PFSK-1 (cell line): ENCODE measurements at regions not wholly inside any gene's neighbourhood (a gene's known extent, or its start where the extent isn't known, plus 50 kb on each side); places are given as distances from the start of the nearest gene placed in this dataset.

Experiments
- FOXP2 ChIP-seq: optimal IDR thresholded peaks from 2 replicates; pipeline ENCODE3; 2011; ENCODE audit warnings: borderline replicate concordance, control low read depth, inconsistent platforms; ENCODE audit not compliant: insufficient read depth; ENCODE audit errors: extremely low read length, extremely low read depth
- POLR2AphosphoS5 ChIP-seq: IDR thresholded peaks from 2 replicates; pipeline ENCODE4 v1.6.1; 2012; ENCODE audit warnings: low read depth, mild to moderate bottlenecking, control low read depth, low read length, moderate library complexity
- SIN3A ChIP-seq: IDR thresholded peaks from 2 replicates; pipeline ENCODE4 v1.6.1; 2012; ENCODE audit warnings: mild to moderate bottlenecking, low read length, moderate library complexity, borderline replicate concordance; ENCODE audit not compliant: insufficient read depth
- TAF1 ChIP-seq: IDR thresholded peaks from 2 replicates; pipeline ENCODE4 v1.6.1; 2012; ENCODE audit warnings: low read length, control low read depth, borderline replicate concordance; ENCODE audit not compliant: insufficient read depth
- TF ChIP-seq, protein P1 (sequence below), 2 experiments: IDR thresholded peaks; 2 replicates each; pipeline versions ENCODE4 v1.6.1 to v1.8.0; 2011 to 2012; ENCODE audit warnings: low read depth in 2 of 2, low read length in 2 of 2, control low read depth in 1 of 2, inconsistent platforms in 1 of 2, mild to moderate bottlenecking in 1 of 2, moderate library complexity in 1 of 2; ENCODE audit not compliant: insufficient read depth in 1 of 2

DNA sequence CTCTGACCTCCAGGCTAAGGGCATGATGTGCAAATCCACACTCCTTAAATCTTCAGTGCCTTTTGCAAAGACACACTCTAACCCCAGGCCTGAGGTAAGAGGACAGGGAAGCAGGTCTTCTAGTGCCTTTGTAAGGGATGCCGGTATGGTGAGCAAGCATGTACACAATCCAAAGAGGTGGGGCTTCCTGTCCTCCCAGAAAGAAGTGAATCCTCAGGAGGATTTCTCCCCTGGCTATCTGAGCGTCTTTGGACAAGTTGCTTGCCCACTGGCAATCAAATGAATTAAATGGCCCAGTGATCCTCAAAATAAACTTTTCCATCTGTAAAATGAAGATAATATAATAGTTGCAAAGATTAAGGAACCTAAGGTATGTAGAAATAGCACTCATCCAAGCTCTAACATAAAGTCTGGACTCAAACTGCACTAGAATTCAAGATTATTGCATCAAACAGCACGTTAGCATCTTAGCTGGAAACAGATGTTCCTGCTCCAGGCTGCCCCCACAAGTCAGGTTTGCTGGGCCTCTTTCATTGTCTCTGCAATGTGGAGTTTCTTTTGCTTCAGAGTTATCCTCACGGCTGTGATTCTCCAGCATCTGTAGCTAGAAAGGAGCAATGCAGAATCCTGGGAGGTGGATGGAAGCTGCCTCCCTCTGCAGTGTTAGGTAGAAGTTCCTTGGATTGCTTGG is 249.6 kb downstream of the TSHZ3 start:
- no peak for TF ChIP-seq SIN3A
- no peak for TF ChIP-seq FOXP2
- TF ChIP-seq POLR2AphosphoS5, result no peak
- TF ChIP-seq, protein P1, sequence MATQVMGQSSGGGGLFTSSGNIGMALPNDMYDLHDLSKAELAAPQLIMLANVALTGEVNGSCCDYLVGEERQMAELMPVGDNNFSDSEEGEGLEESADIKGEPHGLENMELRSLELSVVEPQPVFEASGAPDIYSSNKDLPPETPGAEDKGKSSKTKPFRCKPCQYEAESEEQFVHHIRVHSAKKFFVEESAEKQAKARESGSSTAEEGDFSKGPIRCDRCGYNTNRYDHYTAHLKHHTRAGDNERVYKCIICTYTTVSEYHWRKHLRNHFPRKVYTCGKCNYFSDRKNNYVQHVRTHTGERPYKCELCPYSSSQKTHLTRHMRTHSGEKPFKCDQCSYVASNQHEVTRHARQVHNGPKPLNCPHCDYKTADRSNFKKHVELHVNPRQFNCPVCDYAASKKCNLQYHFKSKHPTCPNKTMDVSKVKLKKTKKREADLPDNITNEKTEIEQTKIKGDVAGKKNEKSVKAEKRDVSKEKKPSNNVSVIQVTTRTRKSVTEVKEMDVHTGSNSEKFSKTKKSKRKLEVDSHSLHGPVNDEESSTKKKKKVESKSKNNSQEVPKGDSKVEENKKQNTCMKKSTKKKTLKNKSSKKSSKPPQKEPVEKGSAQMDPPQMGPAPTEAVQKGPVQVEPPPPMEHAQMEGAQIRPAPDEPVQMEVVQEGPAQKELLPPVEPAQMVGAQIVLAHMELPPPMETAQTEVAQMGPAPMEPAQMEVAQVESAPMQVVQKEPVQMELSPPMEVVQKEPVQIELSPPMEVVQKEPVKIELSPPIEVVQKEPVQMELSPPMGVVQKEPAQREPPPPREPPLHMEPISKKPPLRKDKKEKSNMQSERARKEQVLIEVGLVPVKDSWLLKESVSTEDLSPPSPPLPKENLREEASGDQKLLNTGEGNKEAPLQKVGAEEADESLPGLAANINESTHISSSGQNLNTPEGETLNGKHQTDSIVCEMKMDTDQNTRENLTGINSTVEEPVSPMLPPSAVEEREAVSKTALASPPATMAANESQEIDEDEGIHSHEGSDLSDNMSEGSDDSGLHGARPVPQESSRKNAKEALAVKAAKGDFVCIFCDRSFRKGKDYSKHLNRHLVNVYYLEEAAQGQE (IDR thresholded peaks at IDR 0.05; ENCODE audit: insufficient read depth in 1 of 2, low read depth in 2 of 2, low read length in 2 of 2), result no peak
- TF ChIP-seq TAF1, result no peak

DNA sequence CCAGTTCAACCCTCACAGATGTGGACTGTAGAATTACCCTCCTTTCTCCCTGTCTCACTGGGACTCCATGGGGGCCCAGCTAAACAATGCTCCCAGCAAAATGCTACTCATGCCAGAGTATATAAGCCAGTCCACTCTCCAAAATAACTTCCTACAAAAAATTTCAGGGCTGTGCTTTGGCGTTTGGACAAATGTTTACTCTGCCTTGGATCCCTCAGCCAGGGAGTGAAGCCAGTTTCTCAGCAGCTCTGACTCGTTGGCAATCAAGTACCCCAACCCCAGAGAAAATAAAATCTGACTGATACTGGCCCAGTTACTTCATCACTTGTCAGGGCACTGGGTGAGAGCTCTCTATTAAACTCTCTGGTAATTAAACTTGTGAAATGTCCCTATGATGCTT is 250.4 kb downstream of the TSHZ3 start:
- TF ChIP-seq POLR2AphosphoS5 (no peak), TAF1 (no peak), FOXP2 (no peak), SIN3A (no peak)
- TF ChIP-seq, protein P1 (IDR thresholded peaks at IDR 0.05; ENCODE audit: insufficient read depth in 1 of 2, low read depth in 2 of 2, low read length in 2 of 2), result no peak

DNA sequence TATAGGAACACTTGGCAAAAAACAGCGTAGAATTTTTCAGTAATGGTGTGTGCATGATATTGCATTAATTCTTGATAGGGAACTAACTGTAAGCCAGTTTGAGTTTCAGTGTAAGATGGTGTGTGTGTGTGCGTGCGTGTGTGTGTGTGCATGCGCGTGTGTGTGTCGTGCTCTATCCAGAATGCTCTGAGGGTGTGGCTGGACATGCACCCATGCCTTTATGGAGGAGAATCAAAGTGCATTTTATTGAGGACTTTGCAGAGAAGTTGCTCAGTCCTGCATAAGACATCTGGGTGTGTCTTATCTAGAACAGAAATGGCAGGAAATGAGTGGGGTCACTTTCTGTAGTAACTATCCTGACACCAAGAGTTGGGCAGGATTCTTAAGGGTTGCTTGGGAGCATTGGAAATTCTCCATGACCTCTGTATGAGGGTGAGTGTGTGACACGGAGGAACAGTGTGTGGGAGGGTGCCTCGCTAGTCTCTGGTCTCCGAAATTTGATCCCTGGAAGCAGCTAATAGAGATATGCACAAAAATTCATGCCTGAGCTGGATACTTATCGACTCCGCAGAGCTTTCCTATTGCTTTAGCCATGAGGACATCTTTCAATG is 252.2 kb downstream of the TSHZ3 start:
- TF ChIP-seq, protein P1 (IDR thresholded peaks at IDR 0.05; ENCODE audit: insufficient read depth in 1 of 2, low read depth in 2 of 2, low read length in 2 of 2), result no peak
- TF ChIP-seq TAF1 (no peak), SIN3A (no peak), FOXP2 (no peak), POLR2AphosphoS5 (no peak)

DNA sequence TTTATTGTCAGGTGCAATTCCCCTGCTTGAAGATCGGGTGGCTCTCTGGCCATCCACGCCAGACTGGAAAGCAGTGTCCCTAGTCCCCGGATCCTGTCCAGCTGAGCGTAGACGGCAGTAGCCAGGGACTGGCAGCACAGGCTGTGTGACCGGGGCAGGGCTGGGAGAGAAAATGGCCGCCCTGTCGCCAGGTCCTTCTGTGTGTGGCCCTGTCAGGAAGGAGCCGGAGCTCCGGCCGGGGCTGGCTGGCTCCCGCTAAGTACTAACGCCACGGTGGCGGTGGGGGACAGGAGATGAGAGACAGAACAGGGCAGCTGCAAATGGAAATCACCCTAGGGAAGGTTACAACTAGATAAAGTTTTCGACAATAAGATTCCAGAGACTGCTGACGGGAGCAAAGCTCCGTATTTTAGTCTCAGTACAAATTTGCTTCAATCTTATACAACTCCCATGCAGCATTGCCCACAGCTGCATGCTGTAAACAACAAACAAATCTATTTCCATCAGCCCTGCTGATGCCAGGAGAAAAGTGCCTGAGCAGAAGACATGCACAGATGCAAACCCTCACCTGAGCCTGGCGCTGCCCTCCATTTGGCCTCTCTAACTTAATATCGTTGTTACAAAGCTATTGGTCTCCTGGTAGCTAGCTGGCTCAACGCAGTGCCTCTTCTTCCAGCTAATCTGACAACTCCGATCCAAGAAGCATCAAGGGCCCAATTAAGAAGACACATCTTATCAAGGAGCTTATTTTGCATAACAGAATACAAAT is 253.0 kb downstream of the TSHZ3 start:
- TF ChIP-seq SIN3A (no peak), TAF1 (no peak), POLR2AphosphoS5 (no peak), FOXP2 (no peak)
- TF ChIP-seq, protein P1 (IDR thresholded peaks at IDR 0.05; ENCODE audit: insufficient read depth in 1 of 2, low read depth in 2 of 2, low read length in 2 of 2), result no peak
